OCI-LY7 (cell line): ENCODE measurements at regions not wholly inside any gene's neighbourhood (a gene's known extent, or its start where the extent isn't known, plus 50 kb on each side); places are given as distances from the start of the nearest gene placed in this dataset.

ENCODE experiments used
- BruUV-seq: library from RNA; stranded (reverse); fragments of 400-500 nt; replicated peaks from 2 replicates; lab custom pipeline; 2021; lab: Mats Ljungman, UMichigan
- CTCF ChIA-PET: fragments of 300-600 bp; sonication (Branson Sonifier 250); formaldehyde crosslinking; loops from one replicate; lab custom pipeline; 2022; ENCODE audit warnings: antibody characterized with exemption; ENCODE audit not compliant: unreplicated experiment; lab: Charles Lee
- POLR2A ChIA-PET: fragments of 300-600 bp; sonication (Branson Sonifier 250); formaldehyde crosslinking; loops from one replicate; lab custom pipeline; 2022; ENCODE audit warnings: antibody characterized with exemption; lab: Charles Lee
- DNase-seq: peaks from one replicate; pipeline ENCODE4 v3.0.0-alpha.2; 2015; ENCODE audit warnings: low spot score
- H2AFZ ChIP-seq: fragments of 200-600 bp; sonication (generic), shearing (Covaris generic); 2 replicates; pipeline ENCODE4 v1.6.1; 2014; ENCODE audit warnings: mild to moderate bottlenecking, antibody characterized with exemption, low read length, moderate library complexity
- H3K27ac ChIP-seq: fragments of 200-600 bp; sonication (generic); 2 replicates; pipeline ENCODE4 v1.5.1; 2014; ENCODE audit warnings: mixed run types, low read depth, mild to moderate bottlenecking, moderate library complexity, low read length, inconsistent platforms; ENCODE audit not compliant: poor library complexity, severe bottlenecking
- H3K36me3 ChIP-seq: fragments of 200-600 bp; sonication (generic); 2 replicates; pipeline ENCODE4 v1.6.1; 2014; ENCODE audit warnings: mild to moderate bottlenecking, antibody characterized with exemption, low read length, moderate library complexity, mixed read lengths; ENCODE audit not compliant: insufficient read depth
- H3K4me1 ChIP-seq: fragments of 200-600 bp; sonication (generic); 2 replicates; pipeline ENCODE4 v1.5.1; 2014; ENCODE audit warnings: mild to moderate bottlenecking, low read length; ENCODE audit not compliant: insufficient read depth, poor library complexity, severe bottlenecking
- H3K4me2 ChIP-seq: fragments of 200-600 bp; sonication (generic); 2 replicates; pipeline ENCODE4 v1.6.1; 2014; ENCODE audit warnings: mild to moderate bottlenecking, low read length
- H3K4me3 ChIP-seq: fragments of 200-600 bp; sonication (generic); 2 replicates; pipeline ENCODE4 v1.5.1; 2014; ENCODE audit warnings: mild to moderate bottlenecking, low read depth, low read length; ENCODE audit not compliant: poor library complexity, severe bottlenecking
- H3K79me2 ChIP-seq: fragments of 200-600 bp; sonication (generic); 2 replicates; pipeline ENCODE4 v1.6.1; 2016; ENCODE audit warnings: low read depth, mild to moderate bottlenecking, low read length, moderate library complexity, mixed read lengths; ENCODE audit not compliant: insufficient read depth
- H3K9me2 ChIP-seq: fragments of 200-600 bp; sonication (generic); 2 replicates; pipeline ENCODE4 v1.6.1; 2016; ENCODE audit warnings: mild to moderate bottlenecking, low read length, mixed read lengths; ENCODE audit not compliant: insufficient read depth
- H3K9me3 ChIP-seq: fragments of 200-600 bp; sonication (generic); 2 replicates; pipeline ENCODE4 v1.6.1; 2014; ENCODE audit warnings: mild to moderate bottlenecking, mixed run types, low read length, mixed read lengths
- H4K20me1 ChIP-seq: fragments of 200-600 bp; sonication (generic); 2 replicates; pipeline ENCODE4 v1.6.1; 2014; ENCODE audit warnings: mild to moderate bottlenecking, antibody characterized with exemption, low read length, moderate library complexity, mixed read lengths; ENCODE audit not compliant: insufficient read depth
- EZH2phosphoT487 ChIP-seq: fragments of 200-600 bp; sonication (generic); IDR thresholded peaks from 2 replicates; pipeline ENCODE4 v1.6.1; 2018; ENCODE audit warnings: low read depth, borderline replicate concordance, mild to moderate bottlenecking, mixed run types, antibody characterized with exemption, low read length, moderate library complexity, mixed read lengths
- intact Hi-C: fragments of 100-400 bp; cut with micrococcal nuclease; formaldehyde crosslinking; loops from one replicate; pipeline ENCODE4 v1.10.0; 2022; ENCODE audit not compliant: unreplicated experiment
- TF ChIP-seq, protein P1 (sequence below): fragments of 200-600 bp; sonication (generic); conservative IDR thresholded peaks from 2 replicates; pipeline ENCODE4 v1.5.1; 2014; ENCODE audit warnings: mild to moderate bottlenecking, antibody characterized with exemption, low read length, moderate library complexity, mixed read lengths

DNA sequence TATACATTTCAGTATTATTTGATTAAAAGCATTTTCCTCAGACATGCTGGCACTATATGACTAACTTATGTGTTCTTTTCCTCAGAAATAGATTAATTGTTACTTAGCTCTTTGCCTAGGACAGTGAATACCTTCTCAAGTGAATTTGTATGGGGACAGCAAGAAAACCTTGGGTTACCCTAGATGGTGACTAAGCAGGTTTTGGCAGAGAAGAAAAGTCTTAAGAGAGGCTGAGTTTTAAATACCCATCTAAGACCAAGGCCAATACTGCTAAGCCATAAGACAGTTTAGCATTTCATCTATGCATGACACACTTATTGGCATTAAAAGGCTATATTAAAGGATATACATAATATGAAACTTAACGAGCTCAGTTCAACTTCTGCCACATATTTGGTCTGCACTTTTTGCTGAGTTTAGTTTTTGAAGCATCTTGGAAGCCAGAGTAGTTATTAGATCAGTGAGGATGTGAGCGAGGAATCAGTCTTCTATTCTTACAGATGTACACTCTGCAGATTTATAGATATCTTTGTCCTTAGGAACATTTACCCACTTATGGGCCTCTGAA, 54.6 kb upstream of the FAM3C start:
- Histone ChIP-seq H3K4me2 (no peak overlapping the region), H3K9me2 (no peaks in the 10 kb centered on the region), H3K27ac (no peak overlapping the region), H3K79me2 (no peaks in the 10 kb centered on the region), H3K4me3 (no peak overlapping the region), H2AFZ (no peak overlapping the region), H3K9me3 (no peaks in the 10 kb centered on the region), H3K4me1 (no peaks in the 10 kb centered on the region), H4K20me1 (no peaks in the 10 kb centered on the region), H3K36me3 (no peaks in the 10 kb centered on the region)
- ChIA-PET POLR2A (interaction anchor here (0.5 to 0.6 kb wide), 2 partner anchors 92 to 171 kb away, joined by 3 read pairs; no protein-coding TSS in a partner anchor), CTCF (no interaction called here)
- no TSS peak for BruUV-seq
- intact Hi-C loops, result no loop called here
- TF ChIP-seq, protein P1, sequence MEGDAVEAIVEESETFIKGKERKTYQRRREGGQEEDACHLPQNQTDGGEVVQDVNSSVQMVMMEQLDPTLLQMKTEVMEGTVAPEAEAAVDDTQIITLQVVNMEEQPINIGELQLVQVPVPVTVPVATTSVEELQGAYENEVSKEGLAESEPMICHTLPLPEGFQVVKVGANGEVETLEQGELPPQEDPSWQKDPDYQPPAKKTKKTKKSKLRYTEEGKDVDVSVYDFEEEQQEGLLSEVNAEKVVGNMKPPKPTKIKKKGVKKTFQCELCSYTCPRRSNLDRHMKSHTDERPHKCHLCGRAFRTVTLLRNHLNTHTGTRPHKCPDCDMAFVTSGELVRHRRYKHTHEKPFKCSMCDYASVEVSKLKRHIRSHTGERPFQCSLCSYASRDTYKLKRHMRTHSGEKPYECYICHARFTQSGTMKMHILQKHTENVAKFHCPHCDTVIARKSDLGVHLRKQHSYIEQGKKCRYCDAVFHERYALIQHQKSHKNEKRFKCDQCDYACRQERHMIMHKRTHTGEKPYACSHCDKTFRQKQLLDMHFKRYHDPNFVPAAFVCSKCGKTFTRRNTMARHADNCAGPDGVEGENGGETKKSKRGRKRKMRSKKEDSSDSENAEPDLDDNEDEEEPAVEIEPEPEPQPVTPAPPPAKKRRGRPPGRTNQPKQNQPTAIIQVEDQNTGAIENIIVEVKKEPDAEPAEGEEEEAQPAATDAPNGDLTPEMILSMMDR, result no peak
- TF ChIP-seq EZH2phosphoT487, result no peak
- no peak for DNase-seq

DNA sequence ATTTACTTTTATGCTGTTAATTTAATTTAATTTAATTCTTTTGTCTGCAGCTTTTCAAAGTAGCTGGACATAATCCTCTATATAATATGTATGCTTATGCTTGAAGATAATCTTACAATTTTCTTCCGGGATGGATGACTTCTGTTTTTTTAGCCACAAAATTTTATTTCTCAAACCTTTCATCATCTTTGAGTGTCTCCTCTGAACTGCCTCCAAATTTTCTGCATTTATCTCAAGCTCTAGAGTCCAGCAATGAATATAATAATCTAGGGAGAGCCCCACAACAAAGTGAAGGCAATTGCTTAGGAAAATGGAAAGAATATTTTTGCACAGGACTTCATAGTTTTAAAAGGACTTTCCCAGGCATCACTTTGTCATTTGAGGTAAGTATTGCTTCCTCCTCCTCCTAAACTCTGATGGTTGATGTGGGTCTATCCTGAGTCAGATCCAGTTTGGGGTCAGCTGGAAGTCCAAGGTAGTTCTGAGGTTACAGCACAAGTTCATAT, 53.7 kb upstream of the FAM3C start:
- Histone ChIP-seq H3K27ac (no peak overlapping the region), H3K4me1 (no peaks in the 10 kb centered on the region), H3K4me2 (no peak overlapping the region), H3K36me3 (no peaks in the 10 kb centered on the region), H4K20me1 (no peaks in the 10 kb centered on the region), H3K79me2 (no peaks in the 10 kb centered on the region), H3K9me3 (no peaks in the 10 kb centered on the region), H2AFZ (no peak overlapping the region), H3K4me3 (no peak overlapping the region), H3K9me2 (no peaks in the 10 kb centered on the region)
- intact Hi-C loops, result no loop called here
- TF ChIP-seq, protein P1, result no peak
- TF ChIP-seq EZH2phosphoT487, result no peak
- DNase-seq, result no peak
- BruUV-seq, result no TSS peak
- CTCF ChIA-PET, result no interaction called here
- POLR2A ChIA-PET, result interaction anchor here (0.5 to 0.8 kb wide), 2 partner anchors 40 to 386 kb away, joined by 3 read pairs; no protein-coding TSS in a partner anchor

GRCh38 chr7:121449329-121449728, 53.2 kb upstream of the FAM3C start:
- no peaks in the 10 kb centered on the region for H3K9me3 ChIP-seq
- ChIA-PET CTCF (no interaction called here), POLR2A (interaction anchor here (0.5 to 0.8 kb wide), 3 partner anchors 40 to 387 kb away, joined by 3 read pairs; no protein-coding TSS in a partner anchor)
- DNase-seq, result no peak
- H4K20me1 ChIP-seq, result no peaks in the 10 kb centered on the region
- intact Hi-C loops, result no loop called here
- H3K4me3 ChIP-seq, result no peak overlapping the region
- H3K9me2 ChIP-seq, result no peaks in the 10 kb centered on the region
- H3K36me3 ChIP-seq, result no peaks in the 10 kb centered on the region
- H3K4me1 ChIP-seq, result no peaks in the 10 kb centered on the region
- H3K4me2 ChIP-seq, result no peak overlapping the region
- TF ChIP-seq EZH2phosphoT487, result no peak
- TF ChIP-seq, protein P1, result no peak
- H3K79me2 ChIP-seq, result no peaks in the 10 kb centered on the region
- H2AFZ ChIP-seq, result no peak overlapping the region
- BruUV-seq, result no TSS peak
- H3K27ac ChIP-seq, result no peak overlapping the region
